ENCODE measurements at regions not wholly inside any gene's neighbourhood (a gene's known extent, or its start where the extent isn't known, plus 50 kb on each side); places are given as distances from the start of the nearest gene placed in this dataset.

DNA sequence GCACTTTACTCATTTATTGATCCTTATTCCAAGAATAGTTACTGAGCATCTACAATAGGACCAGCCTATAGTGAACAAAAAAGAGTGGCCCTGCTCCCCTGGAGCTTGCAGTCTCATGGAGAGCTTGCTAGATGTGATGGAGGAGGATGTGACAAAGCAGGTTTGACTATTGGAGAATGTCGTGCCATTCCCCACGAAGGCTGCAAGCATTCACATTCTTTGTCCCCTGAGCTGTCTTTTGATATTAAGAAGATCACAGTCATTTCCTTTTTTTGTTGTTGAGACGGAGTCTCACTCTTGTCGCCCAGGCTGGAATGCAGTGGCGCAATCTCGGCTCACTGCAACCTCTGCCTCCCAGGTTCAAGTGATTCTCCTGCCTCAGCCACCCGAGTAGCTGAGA lies 115.0 kb upstream of the ADAMTS18 start:
- DNase-seq (no peak), ATAC-seq (no peak)
- no peaks in the 10 kb centered on the region for H3K4me1 ChIP-seq
- no peak overlapping the region for H3K27ac ChIP-seq
- intact Hi-C loops (cut with DNase I): no loop called here
- 62 to 63% methylated on average over 7 of the region's 7 CpGs for WGBS, 2 donors
- H3K27me3 ChIP-seq: no peaks in the 10 kb centered on the region
- H3K9me3 ChIP-seq: no peaks in the 10 kb centered on the region
- TF ChIP-seq, protein P1, sequence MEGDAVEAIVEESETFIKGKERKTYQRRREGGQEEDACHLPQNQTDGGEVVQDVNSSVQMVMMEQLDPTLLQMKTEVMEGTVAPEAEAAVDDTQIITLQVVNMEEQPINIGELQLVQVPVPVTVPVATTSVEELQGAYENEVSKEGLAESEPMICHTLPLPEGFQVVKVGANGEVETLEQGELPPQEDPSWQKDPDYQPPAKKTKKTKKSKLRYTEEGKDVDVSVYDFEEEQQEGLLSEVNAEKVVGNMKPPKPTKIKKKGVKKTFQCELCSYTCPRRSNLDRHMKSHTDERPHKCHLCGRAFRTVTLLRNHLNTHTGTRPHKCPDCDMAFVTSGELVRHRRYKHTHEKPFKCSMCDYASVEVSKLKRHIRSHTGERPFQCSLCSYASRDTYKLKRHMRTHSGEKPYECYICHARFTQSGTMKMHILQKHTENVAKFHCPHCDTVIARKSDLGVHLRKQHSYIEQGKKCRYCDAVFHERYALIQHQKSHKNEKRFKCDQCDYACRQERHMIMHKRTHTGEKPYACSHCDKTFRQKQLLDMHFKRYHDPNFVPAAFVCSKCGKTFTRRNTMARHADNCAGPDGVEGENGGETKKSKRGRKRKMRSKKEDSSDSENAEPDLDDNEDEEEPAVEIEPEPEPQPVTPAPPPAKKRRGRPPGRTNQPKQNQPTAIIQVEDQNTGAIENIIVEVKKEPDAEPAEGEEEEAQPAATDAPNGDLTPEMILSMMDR (IDR thresholded peaks at IDR 0.05): no peak
- TF ChIP-seq POLR2A (IDR thresholded peaks at IDR 0.05): no peak
- no peak overlapping the region for H3K4me3 ChIP-seq
- H3K36me3 ChIP-seq (replicated peaks in 1 of 2; ENCODE audit: insufficient read depth in 1 of 2, low read depth in 2 of 2): no peaks in the 10 kb centered on the region

- no peak overlapping the region for H3K4me3 ChIP-seq
- H3K36me3 ChIP-seq (replicated peaks in 1 of 2; ENCODE audit: insufficient read depth in 1 of 2, low read depth in 2 of 2): no peaks in the 10 kb centered on the region
- TF ChIP-seq POLR2A (IDR thresholded peaks at IDR 0.05): no peak
- no peak overlapping the region for H3K27ac ChIP-seq
- intact Hi-C loops (cut with DNase I): no loop called here
- WGBS, 2 donors: 90 to 92% methylated on average over 2 of the region's 2 CpGs
- ATAC-seq: no peak
- DNase-seq: no peak
- H3K9me3 ChIP-seq: no peaks in the 10 kb centered on the region
- H3K4me1 ChIP-seq: no peaks in the 10 kb centered on the region
- no peaks in the 10 kb centered on the region for H3K27me3 ChIP-seq
Measured at GRCh38 chr16:77551357-77551756, 116.5 kb upstream of the ADAMTS18 start.

GRCh38 chr16:77553130-77553529 lies 118.3 kb upstream of the ADAMTS18 start:
- Histone ChIP-seq H3K27me3 (no peaks in the 10 kb centered on the region), H3K36me3 (replicated peaks in 1 of 2; ENCODE audit: insufficient read depth in 1 of 2, low read depth in 2 of 2) (no peaks in the 10 kb centered on the region), H3K4me1 (no peaks in the 10 kb centered on the region), H3K9me3 (no peaks in the 10 kb centered on the region), H3K27ac (no peak overlapping the region), H3K4me3 (no peak overlapping the region)
- DNase-seq: no peak
- WGBS, 2 donors: 64% methylated on average over 9 of the region's 9 CpGs
- ATAC-seq: no peak
- intact Hi-C loops (cut with DNase I): no loop called here
- TF ChIP-seq, protein P1 (IDR thresholded peaks at IDR 0.05): no peak
- no peak for TF ChIP-seq POLR2A (IDR thresholded peaks at IDR 0.05)

- H3K27me3 ChIP-seq: no peaks in the 10 kb centered on the region
- H3K36me3 ChIP-seq (replicated peaks in 1 of 2; ENCODE audit: insufficient read depth in 1 of 2, low read depth in 2 of 2): no peaks in the 10 kb centered on the region
- no peaks in the 10 kb centered on the region for H3K9me3 ChIP-seq
- 41 to 59% methylated on average over 1 of the region's 1 CpG for WGBS, 2 donors
- DNase-seq (no peak), ATAC-seq (no peak)
- TF ChIP-seq, protein P1 (IDR thresholded peaks at IDR 0.05): no peak
- TF ChIP-seq POLR2A (IDR thresholded peaks at IDR 0.05): no peak
- no peak overlapping the region for H3K27ac ChIP-seq
- no peaks in the 10 kb centered on the region for H3K4me1 ChIP-seq
- no peak overlapping the region for H3K4me3 ChIP-seq
- intact Hi-C loops (cut with DNase I): no loop called here
Measured at GRCh38 chr16:77555126-77555525, 120.3 kb upstream of the ADAMTS18 start.

DNA sequence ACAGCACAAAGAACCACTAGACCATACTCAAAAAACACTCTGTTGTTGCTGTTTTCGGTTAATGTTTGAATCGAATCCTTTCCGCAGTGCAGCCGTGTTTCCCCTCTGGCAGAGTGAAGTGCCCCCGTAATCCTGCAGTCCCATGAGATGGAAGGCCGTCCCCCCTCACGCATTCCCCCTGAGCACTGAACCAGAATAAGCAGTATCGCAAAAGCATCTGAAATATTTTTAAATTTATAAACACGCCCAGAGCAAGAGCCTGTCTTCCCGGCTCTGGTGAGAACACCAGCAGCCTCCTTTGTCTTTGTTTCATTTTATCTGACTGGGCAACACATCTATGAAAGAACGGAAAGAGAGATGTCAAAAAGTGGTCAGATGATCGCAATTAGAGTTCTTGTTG lies 121.0 kb upstream of the ADAMTS18 start:
- TF ChIP-seq POLR2A (IDR thresholded peaks at IDR 0.05): no peak
- TF ChIP-seq, protein P1 (IDR thresholded peaks at IDR 0.05): no peak
- Histone ChIP-seq H3K4me3 (no peak overlapping the region), H3K36me3 (replicated peaks in 1 of 2; ENCODE audit: insufficient read depth in 1 of 2, low read depth in 2 of 2) (no peaks in the 10 kb centered on the region), H3K27me3 (no peaks in the 10 kb centered on the region), H3K4me1 (no peaks in the 10 kb centered on the region), H3K27ac (no peak overlapping the region), H3K9me3 (no peaks in the 10 kb centered on the region)
- DNase-seq: no peak
- 61 to 70% methylated on average over 12 of the region's 12 CpGs for WGBS, 2 donors
- intact Hi-C loops (cut with DNase I): no loop called here
- ATAC-seq: no peak
